Ovary (tissue), 7 donors: ENCODE measurements at regions not wholly inside any gene's neighbourhood (a gene's known extent, or its start where the extent isn't known, plus 50 kb on each side); places are given as distances from the start of the nearest gene placed in this dataset.

ENCODE experiments used
- DNase-seq, 5 donors: peaks; one replicate each; pipeline ENCODE4 v3.0.0-alpha.2; 2019 to 2020
- H3K27ac ChIP-seq, 2 donors: fragments of 200-600 bp; one replicate each; pipeline versions ENCODE4 v1.5.1 to v1.8.0; 2019 to 2022
- H3K27me3 ChIP-seq: fragments of 200-600 bp; one replicate; pipeline ENCODE4 v1.8.0; 2022
- H3K36me3 ChIP-seq: fragments of 200-600 bp; sonication (generic); one replicate; pipeline ENCODE4 v1.5.1; 2019
- H3K4me1 ChIP-seq: one replicate; pipeline ENCODE4 v1.8.1; 2013; ENCODE audit warnings: mild to moderate bottlenecking, moderate library complexity; ENCODE audit not compliant: insufficient read depth
- H3K4me3 ChIP-seq: fragments of 200-600 bp; sonication (generic); one replicate; pipeline ENCODE4 v1.5.1; 2017
- H3K9me3 ChIP-seq, 2 donors: fragments of 200-600 bp in 1 of 2; sonication (generic) in 1 of 2; one replicate each; pipeline versions ENCODE4 v1.5.1 to v1.8.1; 2013 to 2019; ENCODE audit warnings: mild to moderate bottlenecking in 1 of 2, moderate library complexity in 1 of 2
- CTCF ChIP-seq, 3 donors: fragments of 450-650 bp in 2 of 3; fragments of 200-600 bp in 1 of 3; IDR thresholded peaks; one replicate each; pipeline versions ENCODE4 v1.5.1 to v1.8.0; 2016 to 2022; ENCODE audit warnings: antibody characterized with exemption in 3 of 3, mild to moderate bottlenecking in 1 of 3
- EP300 ChIP-seq: sonication (generic); formaldehyde crosslinking; IDR thresholded peaks from one replicate; pipeline ENCODE4 v1.6.1; 2017; ENCODE audit warnings: antibody characterized with exemption
- POLR2A ChIP-seq: fragments of 450-650 bp; IDR thresholded peaks from one replicate; pipeline ENCODE4 v1.6.1; 2017; ENCODE audit warnings: antibody characterized with exemption, mild to moderate bottlenecking, moderate library complexity
- WGBS, 3 donors: extraction: QIAGEN DNeasy Blood & Tissue Kit in 1 of 3; methylation state at CpG; one replicate each; pipeline versions ENCODE4 v1.1.5 to v1.1.7; 2013 to 2017; 5-methylcytosine and 5-hydroxymethylcytosine counted together
- intact Hi-C, 4 donors: fragments of 100-400 bp; cut with DNase I; formaldehyde crosslinking; loops; one replicate each; pipeline versions ENCODE4 v1.11.0 to v1.15.1; 2022 to 2023
- donor health status: DM: no; HTN: no; CAD: no; lungs with moderate emphysema.
- donor health status: DM: no; HTN: no; CAD: no.
- donor health status: Bipolar disorder and iron deficiency.
- donor health status: DM: no; HTN: no; CAD: no.
- donor health status: DM: yes; HTN: yes; CAD: no.

DNA sequence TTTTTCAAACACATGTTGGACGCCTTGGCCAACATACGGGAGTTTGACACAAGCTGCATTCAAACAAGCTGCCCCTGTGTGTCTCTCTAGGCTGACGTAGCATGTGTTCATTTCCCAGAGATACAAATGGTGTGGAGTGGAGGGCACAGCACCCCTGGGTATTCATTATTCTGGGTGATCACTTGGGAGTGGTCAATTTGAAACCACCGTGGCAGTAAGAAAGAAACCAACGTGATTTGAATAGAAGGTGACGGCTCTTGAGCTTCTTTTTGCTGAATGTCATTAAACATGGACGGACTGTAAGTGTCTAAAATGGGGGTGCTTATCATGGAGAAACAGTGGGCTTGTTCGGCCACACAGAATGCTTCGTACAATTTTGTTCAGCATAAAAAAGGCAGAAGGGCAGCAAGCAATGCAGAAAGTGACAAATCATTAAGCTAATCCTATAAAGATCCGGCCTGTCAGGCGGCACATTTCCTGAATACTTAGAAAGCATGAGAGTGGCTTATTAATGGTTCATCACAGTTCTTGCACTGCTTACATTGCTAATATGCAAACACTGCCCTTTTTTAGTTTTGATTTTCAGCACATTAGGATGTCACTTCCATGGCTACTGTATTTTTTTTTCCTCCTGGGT, 1261.9 kb upstream of the CITED2 start:
- DNase-seq: no peak
- H3K4me3 ChIP-seq: no peak overlapping the region
- H3K27ac ChIP-seq: no peak overlapping the region
- whole genome bisulfite sequencing, 3 donors: 91 to 93% (median 92%) methylated on average over 11 of the region's 11 CpGs
- intact Hi-C loops: no loop called here
- H3K36me3 ChIP-seq: no peaks in the 10 kb centered on the region
- no peaks in the 10 kb centered on the region for H3K4me1 ChIP-seq
- no peaks in the 10 kb centered on the region for H3K9me3 ChIP-seq
- TF ChIP-seq EP300 (no peak), CTCF (IDR thresholded peaks at IDR 0.05) (no peak)
- H3K27me3 ChIP-seq: no peaks in the 10 kb centered on the region

GRCh38 chr6:140627002-140627401, 1252.6 kb upstream of the CITED2 start:
- Histone ChIP-seq H3K27me3 (no peaks in the 10 kb centered on the region), H3K27ac (no peak overlapping the region), H3K4me3 (no peak overlapping the region), H3K9me3 (peaks cover 0 to 6% of the 10 kb centered on the region in 2 donors), H3K36me3 (no peaks in the 10 kb centered on the region), H3K4me1 (peaks cover 2% of the 10 kb centered on the region)
- intact Hi-C loops: no loop called here
- 94 to 95% (median 95%) methylated on average over 1 of the region's 1 CpG for WGBS, 3 donors
- DNase-seq: no peak
- TF ChIP-seq CTCF (IDR thresholded peaks at IDR 0.05) (no peak), POLR2A (no peak), EP300 (no peak)

DNA sequence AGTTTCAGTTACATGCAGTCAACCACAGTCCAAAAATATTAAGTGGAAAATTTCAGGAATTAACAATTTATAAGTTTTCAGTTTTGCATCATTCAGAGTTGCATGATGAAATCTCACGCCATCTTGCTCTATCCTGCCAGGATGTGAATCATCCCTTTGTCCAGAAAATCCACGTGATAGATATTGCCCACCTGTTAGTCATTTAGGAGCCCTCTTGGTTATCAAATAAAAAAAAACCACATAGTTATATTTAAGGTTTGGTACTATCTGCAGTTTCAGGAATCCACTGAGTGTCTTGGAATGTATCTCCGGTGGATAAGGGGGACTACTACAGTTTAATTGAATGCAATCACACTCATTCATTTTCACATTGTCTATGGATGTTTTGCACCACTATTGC, 1249.0 kb upstream of the CITED2 start:
- no peaks in the 10 kb centered on the region for H3K27me3 ChIP-seq

GRCh38 chr6:140620496-140620895, 1246.0 kb upstream of the CITED2 start:
- DNase-seq: no peak
- no peak overlapping the region for H3K27ac ChIP-seq
- no peaks in the 10 kb centered on the region for H3K9me3 ChIP-seq
- peaks cover 2% of the 10 kb centered on the region for H3K4me1 ChIP-seq
- 72 to 79% (median 79%) methylated on average over 1 of the region's 1 CpG for WGBS, 3 donors
- no peaks in the 10 kb centered on the region for H3K36me3 ChIP-seq
- H3K4me3 ChIP-seq: no peak overlapping the region
- TF ChIP-seq POLR2A (no peak), CTCF (IDR thresholded peaks at IDR 0.05) (no peak), EP300 (no peak)
- intact Hi-C loops: no loop called here
- no peaks in the 10 kb centered on the region for H3K27me3 ChIP-seq

More for the DNA sequence above, 1249.0 kb upstream of the CITED2 start:
- 27 to 34% (median 33%) methylated on average over 3 of the region's 3 CpGs for WGBS, 3 donors
- H3K4me3 ChIP-seq: no peak overlapping the region
- H3K9me3 ChIP-seq: peaks cover 0 to 6% of the 10 kb centered on the region in 2 donors
- intact Hi-C loops: no loop called here
- peaks cover 2% of the 10 kb centered on the region for H3K4me1 ChIP-seq
- no peak overlapping the region for H3K27ac ChIP-seq
- H3K36me3 ChIP-seq: no peaks in the 10 kb centered on the region
- TF ChIP-seq POLR2A (no peak), EP300 (no peak), CTCF (IDR thresholded peaks at IDR 0.05) (no peak)
- no peak for DNase-seq
